Heart left ventricle (tissue), 16 donors: ENCODE measurements at regions not wholly inside any gene's neighbourhood (a gene's known extent, or its start where the extent isn't known, plus 50 kb on each side); places are given as distances from the start of the nearest gene placed in this dataset.

Experiments
- ATAC-seq, 4 donors: fragments of 200-7000 bp; cut with Tn5 transposase; one replicate each; pipeline ENCODE4 v1.9.1; 2020 to 2022; ENCODE audit warnings: moderate library complexity in 4 of 4, mild to moderate bottlenecking in 3 of 4, moderate number of reproducible peaks in 1 of 4
- DNase-seq, 5 donors: peaks; one replicate each; pipeline ENCODE4 v3.0.0-alpha.2; 2020
- H3K27ac ChIP-seq, 12 donors: fragments of 200-600 bp; sonication (generic) in 4 of 12; one replicate each; pipeline versions ENCODE4 v1.5.0 to v1.8.0; 2016 to 2022; ENCODE audit warnings: mild to moderate bottlenecking in 2 of 12
- H3K27me3 ChIP-seq, 9 donors: fragments of 200-600 bp; sonication (generic) in 2 of 9; one replicate each; pipeline versions ENCODE4 v1.5.1 to v1.8.0; 2016 to 2022; ENCODE audit warnings: mild to moderate bottlenecking in 3 of 9
- H3K36me3 ChIP-seq, 9 donors: fragments of 200-600 bp; sonication (generic) in 2 of 9; one replicate each; pipeline versions ENCODE4 v1.5.0 to v1.8.0; 2018 to 2022; ENCODE audit warnings: mild to moderate bottlenecking in 2 of 9
- H3K4me1 ChIP-seq, 12 donors: fragments of 200-600 bp; sonication (generic) in 4 of 12; one replicate each; pipeline versions ENCODE4 v1.5.0 to v1.8.0; 2016 to 2022; ENCODE audit warnings: mild to moderate bottlenecking in 3 of 12
- H3K4me3 ChIP-seq, 12 donors: fragments of 200-600 bp; sonication (generic) in 4 of 12; one replicate each; pipeline versions ENCODE4 v1.5.0 to v1.8.0; 2017 to 2022; ENCODE audit warnings: mild to moderate bottlenecking in 9 of 12, moderate library complexity in 4 of 12
- H3K9me3 ChIP-seq, 12 donors: fragments of 200-600 bp; sonication (generic) in 4 of 12; one replicate each; pipeline versions ENCODE4 v1.5.0 to v1.8.0; 2016 to 2022; ENCODE audit warnings: mild to moderate bottlenecking in 1 of 12
- POLR2A ChIP-seq, 2 donors: fragments of 450-650 bp; IDR thresholded peaks; one replicate each; pipeline ENCODE4 v1.6.1; 2017; ENCODE audit warnings: antibody characterized with exemption in 2 of 2, mild to moderate bottlenecking in 2 of 2, moderate library complexity in 2 of 2
- WGBS, 4 donors: extraction: QIAGEN DNeasy Blood & Tissue Kit in 2 of 4; methylation state at CpG; one replicate each; pipeline versions ENCODE4 v1.1.5 to v1.1.7; 2013 to 2018; 5-methylcytosine and 5-hydroxymethylcytosine counted together
- intact Hi-C, 10 donors: fragments of 100-400 bp; cut with DNase I; formaldehyde crosslinking; loops; one replicate each; pipeline versions ENCODE4 v1.11.1 to v1.14.2; 2022
- TF ChIP-seq, protein P1 (sequence below), 12 donors: fragments of 200-600 bp; sonication (generic) in 4 of 12; IDR thresholded peaks; one replicate each; pipeline versions ENCODE4 v1.5.0 to v1.8.0; 2018 to 2022; ENCODE audit warnings: antibody characterized with exemption in 12 of 12, mild to moderate bottlenecking in 5 of 12
- donor health status: ischemic (EF 13 %, LVEDD 7.1; RV severe dilation, severe dysfunction).
- donor health status: healthy with polysubstance abuse.
- donor health status: DM: no; HTN: yes; CAD: no.
- donor health status: DM: no; HTN: no; CAD: no.
- donor health status: ischemic (EF 25% LVEDD 6.9; RV normal size, moderate dysfunction).
- donor health status: ischemic (EF 25% LVEDD 5.7; RV mildly dilated, moderate dysfunction).
- donor health status: healthy.
- donor health status: DM: yes; HTN: yes; CAD: no.
- donor health status: ischemic (EF 35%, LVEDD 5.7; RV mildly dilated, moderate dysfunction).
- donor health status: nonischemic (EF 11% LVEDD 7.7; RV severe dilation, severe dysfunction).
- donor health status: DM: yes; HTN: yes; CAD: no.
- donor health status: PGD.
- donor health status: ischemic (EF 29% LVEDD 5.4; RV normal size, mild dysfunction).
- donor health status: nonischemic (EF 23%, LVEDD 6.1; RV moderate dilation, normal function).

GRCh38 chr17:55843785-55844184 lies 92.9 kb downstream of the PCTP start:
- H3K27me3 ChIP-seq = no peaks in the 10 kb centered on the region

DNA sequence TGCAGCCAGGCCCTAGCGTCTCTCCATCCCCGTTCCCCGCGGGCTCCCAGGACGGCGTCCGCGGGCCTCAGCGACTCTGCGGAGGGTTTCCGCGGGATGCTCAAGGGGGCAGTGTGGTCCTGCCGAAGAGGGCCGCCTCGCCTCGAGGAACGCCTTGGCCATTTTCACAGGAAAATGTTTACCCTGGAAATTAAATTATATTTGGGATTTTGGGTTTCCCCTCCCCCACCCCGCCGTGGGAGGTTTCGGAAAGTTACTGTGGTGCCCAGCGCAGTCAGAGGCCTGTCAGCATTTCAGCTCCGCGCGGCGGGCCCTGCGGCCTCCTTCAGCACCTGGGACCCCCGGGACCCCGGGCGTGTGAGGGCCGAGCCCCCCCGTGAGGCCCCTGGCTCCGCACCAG lies 94.5 kb downstream of the PCTP start:
- WGBS, 4 donors = 3 to 8% (median 5%) methylated on average over 19 to 32 of the region's 32 CpGs
- Histone ChIP-seq H3K27me3 (no peaks in the 10 kb centered on the region), H3K4me3 (peak overlapping the region in 9 of 12 donors; percentile 15 to 36 (median 32)), H3K4me1 (peaks cover 0 to 6% (median 0%) of the 10 kb centered on the region in 12 donors), H3K9me3 (no peaks in the 10 kb centered on the region), H3K27ac (no peak overlapping the region), H3K36me3 (no peaks in the 10 kb centered on the region)
- intact Hi-C loops = loop anchor here (5.0 to 10.0 kb wide), 8 partner anchors 472 to 872 kb away; no protein-coding TSS in a partner anchor
- DNase-seq = peak; percentile 27 to 69 (median 49)
- no peak for TF ChIP-seq POLR2A (IDR thresholded peaks at IDR 0.05)
- TF ChIP-seq, protein P1, sequence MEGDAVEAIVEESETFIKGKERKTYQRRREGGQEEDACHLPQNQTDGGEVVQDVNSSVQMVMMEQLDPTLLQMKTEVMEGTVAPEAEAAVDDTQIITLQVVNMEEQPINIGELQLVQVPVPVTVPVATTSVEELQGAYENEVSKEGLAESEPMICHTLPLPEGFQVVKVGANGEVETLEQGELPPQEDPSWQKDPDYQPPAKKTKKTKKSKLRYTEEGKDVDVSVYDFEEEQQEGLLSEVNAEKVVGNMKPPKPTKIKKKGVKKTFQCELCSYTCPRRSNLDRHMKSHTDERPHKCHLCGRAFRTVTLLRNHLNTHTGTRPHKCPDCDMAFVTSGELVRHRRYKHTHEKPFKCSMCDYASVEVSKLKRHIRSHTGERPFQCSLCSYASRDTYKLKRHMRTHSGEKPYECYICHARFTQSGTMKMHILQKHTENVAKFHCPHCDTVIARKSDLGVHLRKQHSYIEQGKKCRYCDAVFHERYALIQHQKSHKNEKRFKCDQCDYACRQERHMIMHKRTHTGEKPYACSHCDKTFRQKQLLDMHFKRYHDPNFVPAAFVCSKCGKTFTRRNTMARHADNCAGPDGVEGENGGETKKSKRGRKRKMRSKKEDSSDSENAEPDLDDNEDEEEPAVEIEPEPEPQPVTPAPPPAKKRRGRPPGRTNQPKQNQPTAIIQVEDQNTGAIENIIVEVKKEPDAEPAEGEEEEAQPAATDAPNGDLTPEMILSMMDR (IDR thresholded peaks at IDR 0.05) = peak; percentile 33 to 73 (median 56)
- ATAC-seq = peak; percentile 71 to 93 (median 80)

More at GRCh38 chr17:55843785-55844184, 92.9 kb downstream of the PCTP start:
- DNase-seq (no peak), ATAC-seq (no peak)
- intact Hi-C loops = loop anchor here in 9 of 10 donors (10.0 kb wide), 4 partner anchors 481 to 871 kb away; no protein-coding TSS in a partner anchor
- Histone ChIP-seq H3K27ac (no peak overlapping the region), H3K36me3 (no peaks in the 10 kb centered on the region), H3K4me1 (peaks cover 0 to 6% (median 0%) of the 10 kb centered on the region in 12 donors), H3K9me3 (no peaks in the 10 kb centered on the region), H3K4me3 (no peak overlapping the region)
- no peak for TF ChIP-seq POLR2A (IDR thresholded peaks at IDR 0.05)
- TF ChIP-seq, protein P1 (IDR thresholded peaks at IDR 0.05) = no peak
- WGBS, 4 donors = 95 to 97% (median 96%) methylated on average over 3 of the region's 3 CpGs

DNA sequence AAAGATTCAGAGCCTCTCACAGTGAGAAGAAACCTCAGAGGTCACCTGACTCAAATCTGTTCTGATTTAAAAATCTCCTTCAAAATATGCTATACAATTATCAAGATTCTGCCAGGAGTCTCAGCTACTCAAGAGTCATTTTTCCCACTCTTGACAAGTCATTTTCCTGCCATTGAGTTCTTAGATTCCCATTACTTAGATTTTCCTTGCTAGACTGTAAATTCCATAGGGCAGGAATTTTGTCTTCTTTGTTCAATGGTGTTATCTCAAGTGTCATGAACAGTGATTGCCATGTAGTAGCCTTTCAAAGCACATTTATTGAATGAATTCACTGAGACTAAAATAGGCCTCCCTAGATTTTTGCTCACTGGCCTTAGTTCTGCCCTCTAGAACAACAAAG lies 95.9 kb downstream of the PCTP start:
- Histone ChIP-seq H3K9me3 (no peaks in the 10 kb centered on the region), H3K4me3 (no peak overlapping the region), H3K27ac (no peak overlapping the region), H3K27me3 (no peaks in the 10 kb centered on the region), H3K36me3 (no peaks in the 10 kb centered on the region), H3K4me1 (peaks cover 0 to 6% (median 0%) of the 10 kb centered on the region in 12 donors)
- TF ChIP-seq POLR2A (IDR thresholded peaks at IDR 0.05) = no peak
- DNase-seq (no peak), ATAC-seq (no peak)
- intact Hi-C loops = loop anchor here (5.0 to 10.0 kb wide), 8 partner anchors 471 to 871 kb away; no protein-coding TSS in a partner anchor

- intact Hi-C loops = no loop called here
- TF ChIP-seq POLR2A (IDR thresholded peaks at IDR 0.05) = no peak
- TF ChIP-seq, protein P1 (IDR thresholded peaks at IDR 0.05) = no peak
- ATAC-seq = no peak
Observed at GRCh38 chr17:55852734-55853133, 101.9 kb downstream of the PCTP start.

DNA sequence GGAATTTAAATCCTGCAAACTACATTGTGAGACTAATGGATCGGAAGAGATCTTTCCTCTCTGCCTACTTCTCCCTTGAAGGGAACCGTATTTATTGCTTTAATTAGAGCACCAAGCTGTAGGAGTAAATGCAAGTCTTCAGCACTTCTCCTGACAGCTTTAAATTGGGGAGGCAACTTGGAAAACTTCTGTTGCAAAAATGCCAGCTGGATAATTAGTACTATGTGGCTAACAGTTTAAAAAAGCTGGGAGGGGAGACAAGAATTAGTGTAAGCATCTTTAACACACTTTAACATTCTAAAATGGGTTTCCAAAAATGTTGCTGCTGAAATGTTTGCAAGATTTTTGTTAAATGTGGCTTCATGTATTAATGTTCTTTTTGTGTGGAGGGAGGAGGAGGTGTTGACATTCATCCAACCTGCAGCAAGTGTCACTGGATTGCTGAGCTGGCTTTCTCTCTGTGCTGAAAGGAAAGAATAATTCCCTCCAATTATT lies 108.5 kb downstream of the PCTP start:
- H3K9me3 ChIP-seq = no peaks in the 10 kb centered on the region
- no peak overlapping the region for H3K4me3 ChIP-seq
- no peaks in the 10 kb centered on the region for H3K27me3 ChIP-seq
- intact Hi-C loops = no loop called here
- no peak overlapping the region for H3K27ac ChIP-seq
- 33 to 53% (median 48%) methylated on average over 2 of the region's 2 CpGs for WGBS, 4 donors
- H3K4me1 ChIP-seq = peaks cover 0 to 6% (median 0%) of the 10 kb centered on the region in 12 donors
- TF ChIP-seq POLR2A (IDR thresholded peaks at IDR 0.05) = no peak
- TF ChIP-seq, protein P1 (IDR thresholded peaks at IDR 0.05) = no peak
- ATAC-seq (no peak), DNase-seq (no peak)
- H3K36me3 ChIP-seq = no peaks in the 10 kb centered on the region

More at GRCh38 chr17:55852734-55853133, 101.9 kb downstream of the PCTP start:
- Histone ChIP-seq H3K4me1 (no peaks in the 10 kb centered on the region), H3K27ac (no peak overlapping the region), H3K4me3 (no peak overlapping the region), H3K27me3 (no peaks in the 10 kb centered on the region), H3K36me3 (no peaks in the 10 kb centered on the region), H3K9me3 (no peaks in the 10 kb centered on the region)
- no peak for DNase-seq
